ENCODE measurements at regions not wholly inside any gene's neighbourhood (a gene's known extent, or its start where the extent isn't known, plus 50 kb on each side); places are given as distances from the start of the nearest gene placed in this dataset.

GRCh38 chr5:164950927-164951326 is 1445.5 kb downstream of the MAT2B start:
- no peak overlapping the region for H3K27ac Mint-ChIP-seq
- H3K9me3 Mint-ChIP-seq (ENCODE audit: low read depth): peaks cover 16% of the 10 kb centered on the region
- no peak overlapping the region for H3K4me3 Mint-ChIP-seq
- H3K4me1 Mint-ChIP-seq (ENCODE audit: low read depth): no peaks in the 10 kb centered on the region
- no peaks in the 10 kb centered on the region for H3K36me3 Mint-ChIP-seq
- H3K27me3 Mint-ChIP-seq: no peaks in the 10 kb centered on the region

- no peak overlapping the region for H3K4me3 Mint-ChIP-seq
- H3K36me3 Mint-ChIP-seq: no peaks in the 10 kb centered on the region
Observed at GRCh38 chr5:164951570-164951969, 1446.2 kb downstream of the MAT2B start.

GRCh38 chr5:164958688-164959087 is 1453.3 kb downstream of the MAT2B start:
- Mint-ChIP-seq H3K27ac (no peak overlapping the region), H3K36me3 (no peaks in the 10 kb centered on the region), H3K4me3 (no peak overlapping the region), H3K4me1 (ENCODE audit: low read depth) (no peaks in the 10 kb centered on the region), H3K27me3 (no peaks in the 10 kb centered on the region), H3K9me3 (ENCODE audit: low read depth) (peaks cover 19% of the 10 kb centered on the region)

More at GRCh38 chr5:164951570-164951969, 1446.2 kb downstream of the MAT2B start:
- Mint-ChIP-seq H3K4me1 (ENCODE audit: low read depth) (no peaks in the 10 kb centered on the region), H3K9me3 (ENCODE audit: low read depth) (peaks cover 16% of the 10 kb centered on the region), H3K27ac (no peak overlapping the region), H3K27me3 (no peaks in the 10 kb centered on the region)

GRCh38 chr5:164959761-164960160 is 1454.3 kb downstream of the MAT2B start:
- no peaks in the 10 kb centered on the region for H3K27me3 Mint-ChIP-seq
- peaks cover 14% of the 10 kb centered on the region for H3K9me3 Mint-ChIP-seq (ENCODE audit: low read depth)
- no peak overlapping the region for H3K27ac Mint-ChIP-seq

GRCh38 chr5:164962329-164962961 is 1457.0 kb downstream of the MAT2B start:
- H3K4me3 Mint-ChIP-seq: no peak overlapping the region
- no peaks in the 10 kb centered on the region for H3K27me3 Mint-ChIP-seq
- H3K9me3 Mint-ChIP-seq (ENCODE audit: low read depth): peaks cover 9% of the 10 kb centered on the region
- H3K27ac Mint-ChIP-seq: no peak overlapping the region
- H3K36me3 Mint-ChIP-seq: no peaks in the 10 kb centered on the region
- H3K4me1 Mint-ChIP-seq (ENCODE audit: low read depth): no peaks in the 10 kb centered on the region

More at GRCh38 chr5:164959761-164960160, 1454.3 kb downstream of the MAT2B start:
- Mint-ChIP-seq H3K4me3 (no peak overlapping the region), H3K36me3 (no peaks in the 10 kb centered on the region), H3K4me1 (ENCODE audit: low read depth) (no peaks in the 10 kb centered on the region)

- no peak overlapping the region for H3K27ac Mint-ChIP-seq
- H3K27me3 Mint-ChIP-seq: no peaks in the 10 kb centered on the region
- peaks cover 7% of the 10 kb centered on the region for H3K9me3 Mint-ChIP-seq (ENCODE audit: low read depth)
Observed at GRCh38 chr5:164966611-164967010, 1461.2 kb downstream of the MAT2B start.

GRCh38 chr5:164967354-164967753 is 1461.9 kb downstream of the MAT2B start:
- Mint-ChIP-seq H3K27me3 (no peaks in the 10 kb centered on the region), H3K9me3 (ENCODE audit: low read depth) (peaks cover 7% of the 10 kb centered on the region), H3K4me1 (ENCODE audit: low read depth) (no peaks in the 10 kb centered on the region), H3K27ac (no peak overlapping the region), H3K36me3 (no peaks in the 10 kb centered on the region), H3K4me3 (no peak overlapping the region)

More at GRCh38 chr5:164966611-164967010, 1461.2 kb downstream of the MAT2B start:
- no peaks in the 10 kb centered on the region for H3K4me1 Mint-ChIP-seq (ENCODE audit: low read depth)
- H3K4me3 Mint-ChIP-seq: no peak overlapping the region
- H3K36me3 Mint-ChIP-seq: no peaks in the 10 kb centered on the region

- H3K27me3 Mint-ChIP-seq: no peaks in the 10 kb centered on the region
- no peak overlapping the region for H3K27ac Mint-ChIP-seq
- no peaks in the 10 kb centered on the region for H3K36me3 Mint-ChIP-seq
- H3K9me3 Mint-ChIP-seq (ENCODE audit: low read depth): peaks cover 8% of the 10 kb centered on the region
- no peak overlapping the region for H3K4me3 Mint-ChIP-seq
- H3K4me1 Mint-ChIP-seq (ENCODE audit: low read depth): no peaks in the 10 kb centered on the region
Observed at GRCh38 chr5:164972973-164973372, 1467.6 kb downstream of the MAT2B start.

- no peak overlapping the region for H3K4me3 Mint-ChIP-seq
- H3K27ac Mint-ChIP-seq: no peak overlapping the region
- H3K9me3 Mint-ChIP-seq (ENCODE audit: low read depth): peaks cover 4% of the 10 kb centered on the region
- H3K4me1 Mint-ChIP-seq (ENCODE audit: low read depth): no peaks in the 10 kb centered on the region
- no peaks in the 10 kb centered on the region for H3K27me3 Mint-ChIP-seq
- H3K36me3 Mint-ChIP-seq: no peaks in the 10 kb centered on the region
Observed at GRCh38 chr5:164975986-164976385, 1470.6 kb downstream of the MAT2B start.

- H3K4me3 Mint-ChIP-seq: no peak overlapping the region
- no peaks in the 10 kb centered on the region for H3K4me1 Mint-ChIP-seq (ENCODE audit: low read depth)
- H3K27me3 Mint-ChIP-seq: no peaks in the 10 kb centered on the region
- H3K9me3 Mint-ChIP-seq (ENCODE audit: low read depth): peaks cover 4% of the 10 kb centered on the region
- no peaks in the 10 kb centered on the region for H3K36me3 Mint-ChIP-seq
- no peak overlapping the region for H3K27ac Mint-ChIP-seq
Observed at GRCh38 chr5:164980480-164980879, 1475.1 kb downstream of the MAT2B start.

- no peaks in the 10 kb centered on the region for H3K36me3 Mint-ChIP-seq
- H3K4me3 Mint-ChIP-seq: no peak overlapping the region
- H3K27me3 Mint-ChIP-seq: no peaks in the 10 kb centered on the region
- H3K4me1 Mint-ChIP-seq (ENCODE audit: low read depth): no peaks in the 10 kb centered on the region
- no peak overlapping the region for H3K27ac Mint-ChIP-seq
- H3K9me3 Mint-ChIP-seq (ENCODE audit: low read depth): peaks cover 7% of the 10 kb centered on the region
Observed at GRCh38 chr5:164998142-164998541, 1492.7 kb downstream of the MAT2B start.

GRCh38 chr5:164998590-164998989 is 1493.2 kb downstream of the MAT2B start:
- H3K4me1 Mint-ChIP-seq (ENCODE audit: low read depth): no peaks in the 10 kb centered on the region
- H3K4me3 Mint-ChIP-seq: no peak overlapping the region
- H3K27ac Mint-ChIP-seq: no peak overlapping the region
- H3K27me3 Mint-ChIP-seq: no peaks in the 10 kb centered on the region
- H3K9me3 Mint-ChIP-seq (ENCODE audit: low read depth): peaks cover 3% of the 10 kb centered on the region
- no peaks in the 10 kb centered on the region for H3K36me3 Mint-ChIP-seq

- H3K27me3 Mint-ChIP-seq: no peaks in the 10 kb centered on the region
- H3K27ac Mint-ChIP-seq: no peak overlapping the region
Observed at GRCh38 chr5:165000479-165001190, 1495.2 kb downstream of the MAT2B start.

GRCh38 chr5:165003283-165003682 is 1497.9 kb downstream of the MAT2B start:
- H3K4me1 Mint-ChIP-seq (ENCODE audit: low read depth): no peaks in the 10 kb centered on the region
- H3K9me3 Mint-ChIP-seq (ENCODE audit: low read depth): peaks cover 13% of the 10 kb centered on the region
- H3K4me3 Mint-ChIP-seq: no peak overlapping the region
- no peak overlapping the region for H3K27ac Mint-ChIP-seq
- no peaks in the 10 kb centered on the region for H3K27me3 Mint-ChIP-seq
- H3K36me3 Mint-ChIP-seq: no peaks in the 10 kb centered on the region

More at GRCh38 chr5:165000479-165001190, 1495.2 kb downstream of the MAT2B start:
- Mint-ChIP-seq H3K4me1 (ENCODE audit: low read depth) (no peaks in the 10 kb centered on the region), H3K9me3 (ENCODE audit: low read depth) (peaks cover 3% of the 10 kb centered on the region), H3K4me3 (no peak overlapping the region), H3K36me3 (no peaks in the 10 kb centered on the region)

- Mint-ChIP-seq H3K27me3 (no peaks in the 10 kb centered on the region), H3K36me3 (no peaks in the 10 kb centered on the region), H3K4me3 (no peak overlapping the region), H3K27ac (no peak overlapping the region), H3K4me1 (ENCODE audit: low read depth) (no peaks in the 10 kb centered on the region), H3K9me3 (ENCODE audit: low read depth) (peaks cover 13% of the 10 kb centered on the region)
Observed at GRCh38 chr5:165004175-165004574, 1498.8 kb downstream of the MAT2B start.
